GM21515 (cell line): ENCODE measurements at regions not wholly inside any gene's neighbourhood (a gene's known extent, or its start where the extent isn't known, plus 50 kb on each side); places are given as distances from the start of the nearest gene placed in this dataset.

Experiments used
- ATAC-seq: cut with Tn5 transposase; IDR thresholded peaks from one replicate; pipeline ENCODE4 v1.9.1; 2021; ENCODE audit not compliant: unreplicated experiment

DNA sequence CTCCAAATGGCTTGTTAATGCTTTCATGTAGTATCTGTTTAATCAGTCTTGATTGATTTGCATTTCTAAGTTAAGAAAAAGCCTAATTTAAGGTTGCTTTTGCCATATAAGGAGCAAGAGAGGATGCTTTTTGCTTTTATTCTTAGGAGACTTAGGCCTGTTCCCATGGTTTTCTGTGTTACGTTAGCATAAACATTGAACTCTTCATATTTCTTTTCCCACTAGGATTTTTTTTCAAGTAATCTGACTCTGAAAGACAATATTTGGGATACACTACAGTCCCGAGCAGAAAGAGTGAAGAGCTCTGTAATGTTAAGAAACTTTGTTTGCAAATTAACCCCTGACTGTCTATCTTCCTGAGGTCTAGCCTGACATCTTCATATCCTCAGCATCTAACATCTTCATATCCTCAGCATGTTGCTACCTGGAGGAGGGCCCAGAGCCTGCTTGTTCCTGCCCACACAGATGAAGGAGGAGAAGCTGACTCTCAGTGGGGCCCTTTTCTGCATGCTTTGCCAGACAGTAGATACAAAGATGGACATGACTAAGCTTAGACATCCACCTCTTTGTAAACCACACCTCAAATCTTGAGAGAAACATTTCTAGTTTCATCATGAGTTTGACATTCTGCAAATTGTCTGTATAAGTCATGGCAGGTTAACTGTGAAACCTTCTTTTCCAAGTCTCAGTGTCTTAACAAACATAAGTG lies 86.2 kb upstream of the COL6A5 start:
- no peak for ATAC-seq

DNA sequence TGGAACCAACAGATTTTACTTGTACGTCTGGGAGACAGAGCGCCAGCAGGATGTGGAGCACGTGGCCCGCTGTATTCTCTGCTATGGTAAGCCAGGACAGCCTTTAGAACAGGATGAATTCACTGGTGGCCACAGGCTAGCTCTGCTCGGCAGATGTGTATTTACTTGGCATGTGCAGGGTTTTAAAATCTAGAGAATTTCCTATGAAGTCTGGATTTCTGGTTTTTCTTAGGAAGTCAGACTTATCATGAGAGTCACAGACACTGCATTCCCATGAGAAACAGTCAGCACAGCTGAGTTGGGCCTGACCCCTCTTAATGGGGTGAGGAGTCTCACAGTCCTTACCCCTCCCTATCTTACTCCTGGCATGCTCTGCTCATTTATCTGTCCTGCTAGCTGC lies 84.6 kb upstream of the COL6A5 start:
- ATAC-seq = no peak

DNA sequence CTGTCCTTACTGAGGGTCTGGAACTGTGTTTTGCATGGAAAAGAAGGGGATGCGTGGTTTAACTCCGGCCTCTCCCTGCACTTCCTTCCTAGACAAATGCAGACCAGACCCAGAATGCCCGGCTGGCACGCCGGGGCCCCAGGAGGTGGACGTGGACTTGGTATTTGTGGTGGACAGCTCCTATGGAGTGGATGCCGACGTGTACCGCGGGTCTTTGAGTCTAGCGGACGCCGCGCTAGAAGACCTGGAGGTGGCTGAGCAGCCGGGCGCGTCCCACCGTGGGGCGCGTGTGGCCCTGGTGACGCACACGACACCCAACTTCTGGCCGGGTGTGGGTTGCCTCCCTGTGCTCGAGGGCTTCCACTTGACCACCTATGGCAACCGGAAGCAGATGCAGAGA lies 81.8 kb upstream of the COL6A5 start:
- ATAC-seq = no peak

DNA sequence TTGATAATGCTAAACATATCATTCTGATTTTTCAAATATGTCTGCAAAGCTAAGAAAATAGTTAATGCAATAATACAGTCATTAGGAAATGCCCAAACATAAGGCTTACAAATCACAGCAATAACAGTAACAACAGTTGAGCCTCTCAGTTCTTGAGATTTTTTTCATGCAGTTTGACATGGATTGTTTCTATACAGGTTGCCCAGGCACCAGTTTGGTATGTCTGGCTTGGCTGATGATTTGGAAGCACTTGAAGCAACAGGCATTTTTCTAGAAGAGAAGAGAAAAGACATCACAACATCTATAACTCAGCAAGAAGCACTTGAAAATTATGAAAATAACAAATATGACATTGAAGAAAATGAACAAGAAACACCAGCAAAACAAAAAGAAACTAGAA lies 78.7 kb upstream of the COL6A5 start:
- no peak for ATAC-seq

DNA sequence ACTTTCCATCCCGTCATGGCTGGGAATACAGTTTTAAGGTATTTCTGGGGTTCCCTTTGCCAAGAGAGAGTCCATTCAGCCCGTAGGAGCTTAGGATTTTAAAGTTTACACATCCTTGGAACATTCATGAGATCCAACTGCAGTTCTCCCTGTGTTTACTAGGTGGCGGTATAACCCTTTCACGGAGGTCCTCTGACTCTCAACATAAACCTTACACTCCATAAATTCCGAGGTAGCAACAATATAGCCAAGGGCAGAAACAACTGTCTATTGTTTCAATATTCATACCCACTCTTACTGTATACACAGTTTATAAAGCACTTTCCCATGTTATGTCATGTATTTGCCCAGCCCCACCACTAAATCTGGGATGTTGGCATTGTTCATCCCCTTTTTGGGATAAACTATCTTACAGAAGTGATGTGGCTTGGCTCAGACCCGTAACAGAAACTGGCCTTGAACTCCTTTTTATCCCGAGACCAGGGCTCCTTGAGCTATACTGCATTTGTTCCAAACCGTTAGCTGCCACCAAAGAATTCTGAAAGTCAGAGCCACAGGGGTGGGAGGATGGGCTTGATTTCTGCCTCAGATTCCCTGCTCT lies 69.2 kb upstream of the COL6A5 start:
- peak; percentile 79 for ATAC-seq

DNA sequence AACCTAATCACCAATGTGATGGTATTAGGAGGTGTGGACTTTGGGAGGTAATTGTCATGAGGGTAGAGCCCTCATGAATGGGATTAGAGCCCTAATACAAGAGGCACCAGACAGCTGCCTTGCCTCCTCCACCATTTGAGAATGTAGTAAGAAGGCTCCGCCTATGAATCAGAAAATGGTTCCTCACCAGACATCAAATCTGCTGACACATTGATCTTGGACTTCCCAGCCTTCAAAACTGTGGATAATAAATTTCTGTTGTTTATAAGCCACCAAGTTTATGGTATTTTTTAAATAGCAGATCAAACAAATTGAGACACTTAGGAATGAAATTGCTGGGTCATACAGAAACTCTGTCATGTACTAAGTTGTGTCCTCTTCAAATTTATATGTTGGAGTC lies 56.8 kb upstream of the COL6A5 start:
- ATAC-seq = no peak

DNA sequence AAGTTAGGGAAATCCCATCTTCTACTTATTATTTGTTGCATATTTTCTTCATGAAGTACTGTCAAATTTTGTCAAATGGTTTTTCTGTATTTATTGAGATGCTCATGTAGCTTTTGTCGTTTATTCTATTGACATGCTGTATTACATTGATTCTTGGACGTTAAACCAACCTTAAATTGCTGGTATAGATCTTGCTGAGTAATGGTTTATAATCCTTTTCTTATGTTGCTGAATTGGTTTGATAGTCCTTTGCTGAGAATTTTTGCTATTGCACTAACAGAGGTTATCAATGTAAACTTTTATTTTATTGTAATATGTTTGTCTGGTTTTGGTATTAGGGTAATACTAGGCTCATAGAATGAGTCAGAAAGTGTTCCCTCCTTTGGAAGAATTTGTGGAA lies 54.3 kb upstream of the COL6A5 start:
- no peak for ATAC-seq

DNA sequence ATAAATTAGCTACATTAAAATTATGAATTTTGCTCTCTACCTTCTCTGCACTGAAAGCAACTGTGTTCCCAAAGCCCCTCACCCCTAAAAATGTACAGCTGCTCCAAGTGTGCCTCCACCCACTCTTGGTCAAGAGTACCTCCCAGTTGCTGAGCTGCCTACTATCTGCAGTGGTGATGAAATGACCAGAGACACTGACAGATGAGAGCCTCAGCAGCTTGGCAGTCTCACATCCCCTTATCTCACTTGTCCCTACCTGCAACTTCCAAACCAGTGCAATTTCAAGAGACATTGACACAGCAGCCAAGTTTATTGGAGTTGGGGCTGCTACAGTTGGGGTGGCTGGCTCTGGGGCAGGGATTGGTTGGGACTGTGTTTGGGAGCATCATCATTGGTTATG lies 52.2 kb upstream of the COL6A5 start:
- no peak for ATAC-seq
